ENCODE measurements at regions not wholly inside any gene's neighbourhood (a gene's known extent, or its start where the extent isn't known, plus 50 kb on each side); places are given as distances from the start of the nearest gene placed in this dataset.

DNA sequence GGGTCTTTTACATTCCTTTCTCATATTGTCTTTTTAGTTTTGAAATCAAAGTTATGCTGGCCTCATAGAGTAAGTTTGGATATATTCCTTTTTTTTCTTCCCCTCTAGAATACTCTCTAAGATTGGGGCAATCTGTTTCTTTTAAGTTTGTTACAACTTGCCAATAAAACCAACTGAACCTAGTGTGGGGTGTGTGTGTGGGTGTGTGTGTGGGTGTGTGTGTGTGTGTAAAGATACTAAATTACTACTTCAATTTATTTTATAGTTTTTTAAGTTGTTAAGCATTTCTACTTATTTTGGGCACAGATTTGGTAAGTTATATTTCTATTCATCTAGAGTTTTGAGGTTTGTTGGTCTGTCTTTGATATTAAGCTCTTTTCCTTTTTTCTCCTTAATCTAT lies 198.2 kb upstream of the TMC3 start:
- no peak for DNase-seq (ENCODE audit: extremely low read depth in 1 of 11, low read depth in 9 of 11, low spot score in 4 of 11)

DNA sequence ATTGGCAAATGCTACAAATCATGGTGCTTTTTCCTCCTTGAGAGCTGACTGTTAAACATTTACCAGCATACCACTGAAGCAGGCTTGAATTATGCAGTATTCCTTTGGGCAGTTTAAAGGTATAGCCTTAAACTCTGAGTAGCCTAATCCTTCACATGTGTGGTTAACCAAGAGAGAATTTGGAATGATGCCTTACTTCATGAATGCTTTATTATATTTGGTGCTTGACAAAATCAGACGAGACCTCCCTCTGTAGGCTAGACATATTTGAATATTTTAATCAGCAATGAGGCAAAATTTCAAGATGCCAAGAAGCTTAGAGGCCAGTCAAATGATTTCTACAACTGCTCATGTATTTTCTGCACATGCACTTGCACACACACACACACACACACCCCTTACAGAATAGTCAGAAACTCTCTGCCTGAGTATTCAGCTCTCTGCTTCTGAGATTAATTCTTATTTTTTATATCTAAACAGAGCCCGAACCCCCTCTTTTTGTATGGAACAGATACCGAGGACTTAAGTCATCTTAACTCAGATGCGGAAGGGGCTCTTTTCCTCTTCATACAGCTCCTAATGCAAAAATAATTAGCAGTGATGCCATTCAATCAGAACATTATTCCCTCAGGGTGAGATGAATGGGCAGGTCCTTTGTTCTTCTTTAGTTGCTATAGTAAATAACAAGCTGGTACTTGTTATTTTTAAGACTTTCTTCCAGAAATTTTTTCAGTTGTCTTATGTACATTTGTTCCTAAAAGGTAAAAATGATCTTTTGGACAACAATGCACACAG lies 195.5 kb upstream of the TMC3 start:
- DNase-seq (ENCODE audit: extremely low read depth in 1 of 11, low read depth in 9 of 11, low spot score in 4 of 11): peak in 1 of 11 donors; percentile 6

DNA sequence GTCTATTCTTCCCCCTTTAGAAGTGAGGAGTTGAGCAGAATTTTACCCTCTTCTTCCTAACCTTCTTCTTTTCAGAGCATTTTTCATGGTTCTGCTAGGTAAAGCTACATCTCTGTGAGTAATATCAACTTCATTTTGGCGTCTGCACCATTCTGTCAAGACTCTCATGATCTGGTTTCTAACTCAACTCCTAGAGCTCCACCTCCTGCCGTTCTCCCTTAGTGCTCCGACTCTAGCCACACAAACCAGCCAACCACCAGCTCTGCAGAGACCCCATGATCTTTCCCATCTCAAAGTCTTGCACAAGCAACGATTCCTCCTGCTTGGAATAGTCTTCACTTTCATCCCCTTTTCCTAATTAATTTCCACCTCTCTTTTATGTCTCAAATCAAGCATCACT lies 193.9 kb upstream of the TMC3 start:
- no peak for DNase-seq (ENCODE audit: extremely low read depth in 1 of 11, low read depth in 9 of 11, low spot score in 4 of 11)

DNA sequence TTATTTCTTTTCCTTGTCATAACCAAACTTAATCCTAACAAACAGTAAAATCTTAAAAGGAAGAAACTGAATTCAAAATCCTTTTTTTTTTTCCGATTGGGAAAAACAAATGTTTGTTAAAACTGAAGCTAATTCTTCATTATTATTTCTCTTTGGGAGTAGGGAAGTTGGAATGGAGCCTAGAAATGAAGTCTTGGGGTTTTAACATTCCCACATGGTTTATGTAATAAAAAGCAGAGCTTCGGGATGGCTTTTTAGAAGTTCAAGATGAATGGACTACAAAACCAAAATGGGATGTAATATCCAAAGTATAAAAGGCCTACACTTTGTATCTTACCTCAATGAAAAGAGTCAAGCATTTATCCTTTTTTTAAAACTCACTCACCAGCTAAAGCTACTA lies 189.0 kb upstream of the TMC3 start:
- peak in 4 of 11 donors; percentile 9 to 15 (median 13) for DNase-seq (ENCODE audit: extremely low read depth in 1 of 11, low read depth in 9 of 11, low spot score in 4 of 11)

DNA sequence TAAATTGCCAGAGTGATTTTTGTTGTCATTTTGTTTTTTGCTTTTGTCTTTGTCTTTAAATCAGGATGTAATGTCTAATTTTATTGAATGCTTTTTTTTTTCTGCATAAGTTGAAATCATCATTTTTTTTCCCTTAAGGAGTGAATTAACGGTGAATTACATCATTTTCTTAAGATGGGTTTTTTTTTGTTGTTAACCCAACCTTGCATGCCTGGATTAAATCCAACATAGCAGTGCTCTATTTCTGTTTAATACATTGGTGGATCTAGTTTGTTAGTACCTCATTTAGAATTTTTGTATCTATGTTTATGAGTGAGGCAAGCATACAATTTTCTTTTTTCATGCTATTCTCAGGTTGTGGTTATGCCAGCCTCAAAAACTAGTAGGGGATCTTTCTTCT lies 186.4 kb upstream of the TMC3 start:
- no peak for DNase-seq (ENCODE audit: extremely low read depth in 1 of 11, low read depth in 9 of 11, low spot score in 4 of 11)

DNA sequence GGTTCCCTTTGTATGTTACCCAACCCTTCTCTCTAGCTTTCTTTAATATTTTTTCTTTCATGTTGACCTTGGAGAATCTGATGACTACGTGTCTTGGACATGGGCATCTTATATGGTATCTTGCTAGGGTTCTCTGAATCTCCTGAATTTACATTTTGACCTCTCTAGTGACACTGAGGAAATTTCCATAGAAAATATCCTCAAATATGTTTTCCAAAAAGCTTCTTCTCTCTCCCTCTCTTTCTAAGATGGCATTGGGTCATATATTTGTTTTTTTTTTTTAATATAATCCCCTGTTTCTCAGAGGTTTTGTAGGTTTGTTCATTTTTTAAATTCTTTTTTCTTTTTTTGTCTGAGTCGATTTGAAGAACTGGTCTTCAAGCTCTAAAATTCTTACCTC lies 184.0 kb upstream of the TMC3 start:
- no peak for DNase-seq (ENCODE audit: extremely low read depth in 1 of 11, low read depth in 9 of 11, low spot score in 4 of 11)

DNA sequence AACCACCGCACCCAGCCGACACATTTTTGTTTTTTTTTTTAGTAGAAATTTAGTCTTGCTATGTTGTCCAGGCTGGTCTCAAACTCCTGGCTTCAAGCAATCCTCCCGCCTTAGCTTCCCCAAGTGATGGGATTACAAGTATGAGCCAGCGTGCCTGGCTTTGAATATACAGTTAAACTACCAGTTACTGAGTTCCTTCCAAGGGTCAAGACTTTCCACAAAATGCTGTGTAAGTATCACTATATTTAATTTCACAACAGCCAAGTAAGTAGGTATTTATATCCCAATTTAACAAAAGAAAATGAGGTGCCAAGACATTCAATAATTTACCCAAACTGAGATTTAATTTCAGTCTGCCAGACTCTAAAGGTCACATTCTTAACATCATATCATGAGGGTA lies 181.3 kb upstream of the TMC3 start:
- no peak for DNase-seq (ENCODE audit: extremely low read depth in 1 of 11, low read depth in 9 of 11, low spot score in 4 of 11)

DNA sequence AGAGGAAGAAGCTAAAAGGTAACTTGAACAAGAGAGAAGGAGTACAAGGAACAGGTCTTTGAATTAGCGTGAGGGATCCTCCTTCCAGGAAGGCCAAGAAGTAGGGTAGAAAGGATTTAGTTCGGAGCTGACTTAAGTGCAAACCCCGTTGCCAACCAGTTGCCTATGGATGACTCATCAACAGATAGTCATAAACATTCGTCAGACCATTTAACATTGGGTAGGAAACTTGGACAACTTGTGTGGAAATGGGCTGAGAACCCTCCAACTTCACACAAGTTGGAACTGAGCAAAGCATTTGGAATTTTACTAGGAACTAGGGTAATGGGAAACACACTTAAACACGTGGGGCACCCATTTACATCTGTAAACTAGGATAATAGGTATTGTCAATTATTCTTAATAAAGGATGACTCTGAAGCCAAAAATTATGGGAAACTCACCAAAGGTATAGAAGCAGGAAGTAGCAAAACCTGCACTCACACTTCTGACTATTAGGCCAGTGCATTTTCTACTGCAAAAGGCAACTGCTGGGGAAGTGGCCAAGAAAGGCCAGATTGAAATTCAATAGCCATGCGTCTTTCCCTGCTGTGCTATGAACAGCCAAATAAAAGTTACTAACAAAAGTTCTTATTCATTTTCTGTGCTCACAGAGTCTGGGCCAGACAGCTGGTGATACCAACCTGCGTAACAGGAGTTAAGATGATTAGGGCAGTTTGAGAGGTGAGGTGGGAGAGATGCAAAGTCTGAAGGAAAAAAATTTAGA lies 174.5 kb upstream of the TMC3 start:
- DNase-seq (ENCODE audit: extremely low read depth in 1 of 11, low read depth in 9 of 11, low spot score in 4 of 11): no peak

DNA sequence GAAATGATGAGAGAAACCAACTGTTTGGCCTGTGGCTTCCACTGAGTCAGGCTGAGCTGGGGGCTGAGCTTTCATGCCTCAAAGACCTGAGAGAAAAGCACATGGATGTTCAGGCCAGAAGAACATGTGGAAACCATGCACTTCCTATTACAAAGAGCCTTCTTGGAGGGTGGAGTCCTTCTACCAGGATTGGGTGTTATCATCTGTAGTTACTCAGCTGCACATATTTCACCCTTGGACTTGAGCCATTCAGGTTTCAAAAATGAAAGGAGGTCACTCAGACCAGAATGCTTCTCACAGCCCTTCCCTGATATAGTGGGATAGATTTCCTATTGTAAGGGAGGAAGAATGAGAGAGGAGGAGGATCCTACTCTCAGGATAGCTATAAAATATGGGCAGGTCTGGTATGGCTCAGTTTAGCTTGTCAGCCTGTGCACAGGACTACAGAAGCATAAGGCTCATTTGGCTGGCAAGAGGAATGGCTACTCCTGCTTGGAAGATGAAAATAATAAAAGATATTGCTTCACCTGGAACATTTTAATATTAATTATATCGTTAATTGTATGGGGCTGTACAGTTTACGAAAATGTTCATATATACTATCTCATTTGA lies 173.6 kb upstream of the TMC3 start:
- DNase-seq (ENCODE audit: extremely low read depth in 1 of 11, low read depth in 9 of 11, low spot score in 4 of 11): no peak

DNA sequence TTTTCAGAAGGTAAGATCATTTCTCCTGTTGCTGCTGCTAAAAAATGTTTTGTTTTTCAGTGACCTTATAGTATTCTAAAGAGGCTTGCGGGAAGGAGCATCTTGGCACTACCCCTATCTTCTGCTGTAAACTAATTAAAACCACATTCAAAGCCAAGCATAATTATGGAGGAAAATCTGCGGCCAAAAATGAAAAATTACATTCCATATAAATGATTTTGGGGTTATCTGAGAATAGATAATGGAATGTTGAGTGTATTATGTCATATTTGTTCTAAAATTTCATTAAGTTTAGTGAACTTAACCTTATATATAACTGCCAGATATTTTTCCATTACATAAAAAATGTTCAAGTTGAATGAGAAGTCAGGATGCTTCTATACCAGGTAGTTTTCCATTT lies 170.4 kb upstream of the TMC3 start:
- DNase-seq (ENCODE audit: extremely low read depth in 1 of 11, low read depth in 9 of 11, low spot score in 4 of 11): no peak

DNA sequence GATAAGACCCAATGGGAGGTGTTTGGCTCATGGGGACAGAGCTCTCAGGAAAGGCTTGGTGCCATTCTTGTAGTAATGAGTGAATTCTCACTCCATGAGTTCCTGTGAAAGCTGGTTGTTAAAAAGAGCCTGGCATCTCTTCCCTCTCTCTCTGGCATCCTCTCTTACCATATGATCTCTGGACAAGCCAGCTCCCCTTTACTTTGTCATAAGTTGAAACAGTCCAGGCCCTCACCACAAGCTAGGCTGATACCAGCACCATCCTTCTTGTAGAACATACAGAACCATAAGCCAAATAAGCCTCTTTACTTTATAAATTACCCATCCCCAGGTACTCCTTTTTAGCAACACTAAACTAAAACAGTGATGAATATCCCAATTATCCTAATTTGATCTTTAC lies 166.9 kb upstream of the TMC3 start:
- DNase-seq (ENCODE audit: extremely low read depth in 1 of 11, low read depth in 9 of 11, low spot score in 4 of 11): no peak

DNA sequence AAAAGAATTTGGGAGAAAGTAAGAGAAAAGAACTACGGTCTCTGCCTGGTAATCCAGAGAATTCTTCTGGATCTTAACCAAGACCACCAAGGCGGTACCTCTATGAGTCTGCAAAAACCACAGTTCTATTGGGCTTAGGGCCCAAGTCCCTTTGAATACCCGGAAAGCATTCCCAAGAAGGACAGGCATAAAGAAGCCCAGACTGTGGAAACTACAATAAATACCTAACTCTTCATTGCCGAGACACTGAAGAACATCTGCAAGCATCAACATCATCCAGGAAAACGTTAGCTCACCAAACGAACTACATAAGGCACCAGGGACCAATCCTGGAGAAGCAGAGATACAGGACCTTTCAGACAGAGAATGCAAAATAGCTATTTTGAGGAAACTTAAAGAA lies 162.3 kb upstream of the TMC3 start:
- no peak for DNase-seq (ENCODE audit: extremely low read depth in 1 of 11, low read depth in 9 of 11, low spot score in 4 of 11)

DNA sequence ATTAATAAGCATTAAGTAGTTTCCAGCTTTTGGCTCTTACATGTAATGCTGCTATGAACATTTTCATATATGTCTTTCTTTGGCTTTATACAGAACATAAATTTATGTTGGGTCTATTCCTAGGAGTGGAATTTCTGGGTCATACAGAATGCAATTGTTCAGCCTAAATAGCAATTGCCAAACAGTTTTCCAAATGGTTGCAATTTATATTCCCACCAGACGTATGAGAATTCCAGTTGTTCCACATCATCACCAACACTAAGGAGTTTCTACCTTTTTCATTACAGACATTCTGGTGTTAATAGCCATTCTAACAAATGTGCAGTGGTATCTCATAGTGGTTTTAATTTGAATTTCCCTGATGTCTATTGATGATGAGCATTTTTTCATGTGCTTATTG lies 160.1 kb upstream of the TMC3 start:
- no peak for DNase-seq (ENCODE audit: extremely low read depth in 1 of 11, low read depth in 9 of 11, low spot score in 4 of 11)

DNA sequence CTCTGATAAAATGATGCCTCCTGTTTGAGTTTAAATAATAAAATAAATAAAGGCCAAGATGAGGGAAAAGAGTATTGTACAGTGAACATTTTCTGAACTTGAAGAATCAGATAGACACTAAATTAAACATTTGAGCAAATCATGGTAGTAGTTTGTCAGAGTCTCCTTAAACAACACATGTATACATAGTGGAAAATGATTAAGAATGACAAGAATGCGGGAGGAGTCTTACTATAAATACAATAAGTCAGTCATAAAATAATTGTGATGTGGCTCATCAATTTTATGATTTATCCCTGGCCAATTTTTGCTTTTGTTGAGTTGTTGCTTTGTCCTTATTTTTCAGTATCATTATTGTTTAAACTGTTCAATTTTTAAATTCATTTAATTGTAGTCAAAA lies 158.0 kb upstream of the TMC3 start:
- DNase-seq (ENCODE audit: extremely low read depth in 1 of 11, low read depth in 9 of 11, low spot score in 4 of 11): no peak

DNA sequence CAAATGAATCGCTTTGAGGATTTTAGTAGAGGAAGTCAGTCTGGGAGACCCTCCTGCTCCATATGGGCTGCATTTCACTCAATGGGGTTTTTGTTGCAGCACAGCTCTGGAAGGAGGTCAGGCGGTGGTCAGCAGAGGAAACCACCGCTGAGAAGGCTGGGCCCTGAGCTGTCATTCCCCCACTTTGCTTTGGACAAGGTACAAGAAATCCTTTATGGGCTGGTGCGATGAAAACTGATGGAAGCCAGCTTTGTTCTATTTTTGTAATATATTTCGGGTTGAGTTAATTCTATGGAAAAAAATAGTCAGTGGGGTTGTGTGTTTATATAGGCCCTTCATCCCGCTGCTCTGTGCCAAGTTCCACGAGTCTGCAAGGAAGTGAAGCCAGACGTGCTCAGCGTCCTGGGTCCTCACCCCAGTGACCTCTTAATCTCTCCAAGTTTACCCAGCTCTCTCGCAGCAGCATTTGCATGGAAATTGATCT lies 157.1 kb upstream of the TMC3 start:
- DNase-seq (ENCODE audit: extremely low read depth in 1 of 11, low read depth in 9 of 11, low spot score in 4 of 11): peak in 10 of 11 donors; percentile 39 to 75 (median 58)

DNA sequence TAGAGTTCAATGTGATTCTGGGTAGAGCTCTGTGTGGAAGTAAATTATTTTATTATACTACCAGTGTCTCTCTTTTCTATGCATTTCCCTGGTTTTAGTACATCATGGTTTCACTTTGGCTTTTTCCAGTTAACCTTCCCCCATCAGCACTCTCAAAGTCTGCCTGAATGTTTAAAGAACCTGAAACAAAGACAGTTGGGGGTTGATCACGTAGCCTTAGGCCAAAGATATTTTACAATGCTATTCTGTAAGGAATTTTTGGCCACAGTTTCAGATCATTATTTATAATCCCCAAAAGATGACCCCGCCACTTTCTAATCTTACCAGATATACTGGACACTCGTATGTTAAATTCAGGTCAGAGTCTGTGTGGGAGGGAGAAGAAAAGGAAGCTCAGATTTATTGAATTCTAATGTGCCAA lies 156.3 kb upstream of the TMC3 start:
- peak in 4 of 11 donors; percentile 9 to 17 (median 12) for DNase-seq (ENCODE audit: extremely low read depth in 1 of 11, low read depth in 9 of 11, low spot score in 4 of 11)

DNA sequence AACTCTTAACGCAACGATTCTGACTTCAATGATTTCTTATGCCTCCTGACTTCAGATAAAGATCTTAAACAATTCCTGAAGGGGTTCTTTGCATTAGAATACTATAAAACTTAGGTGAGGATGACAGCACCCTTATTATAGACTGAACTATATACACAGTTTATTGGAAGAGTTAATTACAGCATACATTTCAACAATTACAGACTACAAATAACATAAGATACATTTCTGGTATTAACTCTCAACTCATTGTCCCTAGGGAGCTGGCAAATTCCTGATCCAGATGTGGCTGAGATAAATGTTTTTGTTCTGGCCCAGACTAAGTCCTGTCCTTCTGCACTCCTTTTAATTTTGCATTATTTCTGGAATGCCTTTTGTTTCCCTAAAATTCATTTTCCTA lies 155.5 kb upstream of the TMC3 start:
- no peak for DNase-seq (ENCODE audit: extremely low read depth in 1 of 11, low read depth in 9 of 11, low spot score in 4 of 11)

DNA sequence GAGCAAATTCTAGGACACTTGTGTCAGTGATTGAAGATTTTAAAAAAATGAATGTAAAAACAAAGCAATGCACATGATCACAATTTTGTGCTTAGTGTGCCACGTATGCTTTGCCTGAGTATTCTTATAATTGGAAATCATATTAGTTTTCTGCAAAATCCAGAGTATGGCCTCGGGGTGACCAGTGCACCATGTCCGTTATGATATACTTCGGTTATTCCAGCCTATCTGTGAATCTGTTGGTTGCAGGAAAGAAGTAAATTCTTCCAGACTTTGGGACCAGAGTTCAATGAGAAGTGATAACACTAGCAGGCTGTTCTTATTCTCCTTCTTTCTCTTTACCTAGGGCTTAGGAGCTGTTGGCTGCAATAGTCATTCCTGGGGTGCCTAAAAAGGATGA lies 152.0 kb upstream of the TMC3 start:
- no peak for DNase-seq (ENCODE audit: extremely low read depth in 1 of 11, low read depth in 9 of 11, low spot score in 4 of 11)

DNA sequence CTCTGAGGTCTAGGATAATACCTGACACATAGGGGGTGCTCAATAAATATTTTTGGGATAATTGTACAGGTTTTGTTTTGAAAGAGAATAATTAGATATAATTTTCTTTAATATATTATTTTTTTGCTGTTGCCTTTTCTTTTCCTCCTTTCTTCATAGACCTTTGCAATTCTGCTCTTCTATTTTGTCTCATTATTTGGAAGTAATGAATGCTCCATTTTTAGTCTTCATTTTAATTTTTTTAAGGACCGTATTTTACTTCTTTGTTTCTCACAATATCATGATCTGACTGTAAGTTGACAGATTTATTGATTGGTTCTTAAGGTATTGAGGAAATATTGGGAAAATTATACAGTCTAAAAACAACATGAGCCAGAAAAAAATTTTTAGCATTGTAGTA lies 150.5 kb upstream of the TMC3 start:
- no peak for DNase-seq (ENCODE audit: extremely low read depth in 1 of 11, low read depth in 9 of 11, low spot score in 4 of 11)

DNA sequence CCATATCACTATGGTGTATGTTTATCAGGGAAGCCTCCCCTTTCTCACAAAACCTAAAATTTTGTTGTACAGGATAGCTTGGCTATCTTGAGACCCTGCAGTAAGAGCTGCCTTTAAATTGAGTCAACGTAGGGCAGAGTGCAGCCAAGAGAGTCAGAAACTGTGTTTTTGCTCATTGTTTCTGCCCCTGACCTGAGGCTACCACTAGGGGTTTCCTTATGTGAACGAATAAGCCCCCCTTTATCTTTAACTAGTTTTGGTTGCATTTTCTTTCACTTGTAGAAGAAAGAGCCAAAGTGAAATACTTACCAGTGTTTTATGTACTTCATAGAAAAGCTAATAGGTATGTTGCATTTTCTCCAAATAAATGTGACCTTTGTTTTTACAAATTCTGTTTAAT lies 149.9 kb upstream of the TMC3 start:
- DNase-seq (ENCODE audit: extremely low read depth in 1 of 11, low read depth in 9 of 11, low spot score in 4 of 11): no peak
